ENCODE measurements at regions not wholly inside any gene's neighbourhood (a gene's known extent, or its start where the extent isn't known, plus 50 kb on each side); places are given as distances from the start of the nearest gene placed in this dataset.
"Not testable (repeated sequence)": the region's sequence is repeated elsewhere in the genome, so short reads cannot be mapped to it uniquely, and the experiment has no call there.

- DNase-seq (ENCODE audit: low spot score): no peak
Measured at GRCh38 chr9:82116556-82116955, 128.0 kb downstream of the SPATA31D1 start.

DNA sequence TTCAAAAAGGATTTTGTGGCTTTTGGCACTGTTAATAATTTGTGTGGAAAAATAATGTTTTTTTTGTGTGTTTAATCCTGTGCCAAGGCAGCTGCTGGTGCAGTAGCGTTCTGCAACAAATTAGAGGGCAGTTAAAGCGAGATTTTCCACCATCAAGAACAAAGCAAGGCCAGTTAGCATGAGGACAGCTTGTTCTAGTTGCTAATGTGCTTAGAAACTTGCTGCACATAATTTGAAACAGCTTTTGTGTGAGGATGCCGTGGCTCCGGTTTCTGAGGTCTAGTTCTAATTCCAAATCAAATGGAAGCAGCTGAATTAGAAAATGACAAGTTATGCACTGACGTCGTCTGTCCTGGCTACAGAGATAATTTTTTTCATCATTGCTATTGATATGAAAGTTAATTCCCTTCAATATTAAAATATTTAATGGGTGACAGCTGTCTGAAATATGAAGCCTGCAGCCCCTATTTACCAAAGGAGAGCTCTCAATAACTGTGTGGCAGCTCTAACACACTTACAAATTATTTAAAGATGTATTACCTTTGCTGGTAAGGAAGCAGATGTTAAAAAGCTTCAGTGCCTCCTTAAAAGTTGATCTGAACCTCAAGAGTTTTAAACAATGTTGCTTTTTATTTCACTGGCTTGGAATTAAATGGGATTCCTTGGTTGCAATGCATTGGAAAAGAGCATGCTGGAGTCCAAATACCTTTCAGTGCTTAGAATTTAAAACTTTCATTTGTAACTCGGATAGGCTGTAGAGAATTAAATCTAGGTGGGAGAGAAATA lies 128.6 kb downstream of the SPATA31D1 start:
- DNase-seq (ENCODE audit: low spot score): no peak

DNA sequence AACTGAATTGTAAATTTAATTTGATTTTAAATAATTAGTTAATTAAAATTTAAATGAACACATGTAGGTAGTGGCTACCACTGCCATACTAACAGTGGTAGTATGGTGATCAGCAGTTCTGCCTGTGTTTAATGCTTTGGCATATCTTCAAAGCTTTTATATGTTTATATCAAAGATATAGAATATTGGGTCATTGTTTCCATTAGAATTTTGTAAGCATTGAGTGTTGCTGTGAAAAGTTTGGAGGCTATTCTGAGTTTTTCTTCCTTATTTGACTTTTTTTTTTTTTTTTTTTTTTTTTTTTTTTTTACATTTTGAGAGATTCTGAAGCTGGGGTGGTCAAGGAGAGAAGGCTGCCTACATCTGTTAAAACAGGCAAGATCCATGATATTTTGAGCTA lies 134.2 kb downstream of the SPATA31D1 start:
- DNase-seq (ENCODE audit: low spot score): no peak

GRCh38 chr9:82124090-82124489 lies 135.5 kb downstream of the SPATA31D1 start:
- DNase-seq (ENCODE audit: low spot score): no peak

GRCh38 chr9:82126256-82126655 lies 137.7 kb downstream of the SPATA31D1 start:
- DNase-seq (ENCODE audit: low spot score): no peak

DNA sequence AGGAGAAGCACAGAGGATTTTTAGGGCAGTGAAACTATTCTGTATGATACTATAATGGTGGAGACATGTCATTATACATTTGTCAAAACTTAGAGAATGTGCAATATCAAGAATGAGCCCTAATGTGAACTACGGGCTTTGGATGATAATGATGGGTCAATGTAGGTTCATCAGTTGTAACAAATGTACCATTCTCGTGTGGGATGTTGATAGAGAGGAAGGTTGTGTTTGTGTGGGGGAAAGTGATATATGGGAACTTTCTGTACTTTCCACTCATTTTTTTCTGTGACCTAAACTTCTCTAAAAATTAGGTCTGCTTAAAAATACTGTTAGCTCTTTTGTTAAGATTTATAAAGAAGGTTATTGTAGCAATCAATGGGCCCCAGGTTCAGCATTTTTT lies 138.9 kb downstream of the SPATA31D1 start:
- DNase-seq (ENCODE audit: low spot score): no peak

DNA sequence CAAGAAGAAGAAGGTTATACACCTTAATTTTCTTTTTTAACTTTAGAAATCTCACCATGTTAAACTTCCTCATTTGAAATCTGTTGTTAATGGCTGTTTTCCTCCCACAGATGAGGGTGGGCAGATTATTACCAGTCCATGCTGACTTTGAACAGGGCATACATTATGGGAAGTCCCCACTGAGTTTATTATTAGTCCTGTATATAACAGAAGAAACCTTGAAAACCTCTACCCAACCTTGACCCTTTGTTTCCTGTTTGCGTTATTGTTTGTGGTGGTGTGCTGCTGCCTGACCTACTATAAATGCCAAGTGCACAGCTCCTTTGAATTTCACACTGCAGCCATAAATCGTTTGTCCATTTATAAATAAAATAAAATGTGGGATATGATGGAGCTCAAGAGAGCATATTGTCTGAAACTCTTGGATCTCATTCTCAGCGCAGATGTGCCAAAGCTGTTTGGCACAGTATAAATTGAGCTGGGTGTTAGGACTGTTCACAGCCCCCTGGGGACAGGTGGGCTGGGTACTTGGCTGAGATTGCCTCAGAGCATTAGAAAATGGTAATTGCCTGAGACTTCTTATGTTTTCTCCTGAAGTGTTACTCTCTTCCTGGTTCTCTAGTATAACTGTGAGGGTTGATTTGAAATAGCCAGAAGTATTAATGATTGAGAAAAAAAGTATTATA lies 139.6 kb downstream of the SPATA31D1 start:
- no peak for DNase-seq (ENCODE audit: low spot score)

DNA sequence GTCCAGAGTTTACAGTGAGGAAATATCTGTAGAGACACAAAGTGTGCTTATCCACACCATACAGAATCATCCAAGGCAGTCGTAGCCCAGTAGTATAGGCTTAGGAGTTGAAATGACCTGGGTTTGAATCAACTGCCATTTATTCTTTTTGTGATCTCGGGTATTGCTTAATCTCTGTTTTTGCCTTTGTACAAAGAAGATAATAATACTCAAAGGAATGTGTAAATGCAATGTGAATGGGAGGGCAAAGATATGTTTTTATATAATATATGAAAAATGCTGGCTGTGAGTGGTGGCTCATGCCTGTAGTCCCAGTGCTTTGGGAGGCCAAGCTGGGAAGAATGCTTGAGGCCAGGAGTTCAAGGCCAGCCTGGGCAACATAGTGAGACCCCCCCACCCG lies 141.1 kb downstream of the SPATA31D1 start:
- DNase-seq (ENCODE audit: low spot score): no peak

GRCh38 chr9:82130331-82131042 lies 141.9 kb downstream of the SPATA31D1 start:
- DNase-seq (ENCODE audit: low spot score): no peak

DNA sequence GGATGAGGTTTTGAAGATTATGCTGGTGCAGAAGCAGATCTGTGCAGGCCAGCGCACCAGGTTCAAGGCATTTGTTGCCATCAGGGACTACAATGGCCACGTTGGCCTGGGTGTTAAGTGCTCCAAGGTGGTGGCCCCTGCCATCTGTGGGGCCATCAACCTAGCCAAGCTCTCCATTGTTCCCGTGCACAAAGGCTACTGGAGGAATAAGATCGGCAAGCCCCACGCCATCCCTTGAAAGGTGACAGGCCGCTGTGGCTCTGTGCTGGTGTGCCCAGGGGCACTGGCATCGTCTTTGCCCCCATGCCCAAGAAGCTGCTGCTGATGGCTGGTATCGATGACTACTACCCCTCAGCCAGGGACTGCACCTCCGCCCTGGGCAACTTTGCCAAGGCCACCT lies 142.5 kb downstream of the SPATA31D1 start:
- no peak for DNase-seq (ENCODE audit: low spot score)

DNA sequence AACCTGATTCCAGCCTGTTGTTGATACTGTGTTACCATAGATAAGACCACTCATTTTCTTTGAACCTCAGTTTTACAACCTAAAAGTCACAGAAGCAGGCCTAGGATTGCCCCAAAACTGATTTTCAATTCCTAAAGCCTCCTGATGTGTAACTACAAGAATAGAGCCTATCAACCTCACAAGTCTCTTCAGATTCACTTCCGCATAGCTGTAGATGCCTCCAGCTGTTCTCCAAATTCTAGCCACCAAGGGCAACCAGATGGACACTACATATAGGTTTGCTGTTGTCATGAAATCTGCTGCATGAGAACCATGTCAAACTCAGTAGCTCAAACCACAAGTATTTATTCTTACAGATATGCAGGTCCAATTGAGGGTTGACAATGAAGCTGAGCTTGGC lies 143.5 kb downstream of the SPATA31D1 start:
- no peak for DNase-seq (ENCODE audit: low spot score)

- DNase-seq (ENCODE audit: low spot score): no peak
Measured at GRCh38 chr9:82134010-82134409, 145.4 kb downstream of the SPATA31D1 start.

DNA sequence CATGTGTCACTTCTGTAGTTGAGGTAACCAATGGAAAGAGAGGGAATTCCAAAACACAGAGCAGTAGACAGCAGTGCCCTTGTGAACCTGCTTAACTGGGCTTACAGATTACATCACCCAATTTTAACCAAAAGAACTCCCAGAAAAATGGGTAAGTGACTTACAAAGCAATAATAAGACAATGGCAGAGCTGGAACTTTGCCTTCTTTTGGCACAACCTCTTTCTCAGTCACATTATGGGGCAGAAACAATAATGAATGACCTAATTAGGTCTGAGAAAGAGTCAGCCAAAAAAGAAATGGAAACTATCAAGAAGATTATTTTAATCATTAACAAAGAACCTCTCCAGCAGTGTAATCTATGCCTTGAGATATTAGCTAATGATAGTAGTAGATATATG lies 146.5 kb downstream of the SPATA31D1 start:
- DNase-seq (ENCODE audit: low spot score): no peak

DNA sequence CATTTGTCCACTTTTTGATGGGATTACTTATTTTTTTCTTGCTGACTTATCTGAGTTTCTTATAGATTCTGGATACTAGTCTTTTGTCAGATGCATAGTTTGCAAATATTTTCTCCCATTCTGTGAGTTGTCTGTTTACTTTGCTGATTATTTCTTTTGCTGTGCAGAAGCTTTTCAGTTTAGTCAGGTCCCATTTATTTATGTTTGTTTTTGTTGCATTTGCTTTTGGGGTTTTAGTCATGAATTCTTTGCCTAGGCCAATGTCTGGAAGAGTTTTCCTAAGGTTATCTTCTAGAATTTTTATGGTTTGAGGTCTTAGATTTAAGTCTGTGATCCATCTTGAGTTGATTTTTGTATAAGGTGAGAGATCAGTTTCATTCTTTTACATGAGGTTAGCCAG lies 149.5 kb downstream of the SPATA31D1 start:
- DNase-seq (ENCODE audit: low spot score): not testable (repeated sequence)

DNA sequence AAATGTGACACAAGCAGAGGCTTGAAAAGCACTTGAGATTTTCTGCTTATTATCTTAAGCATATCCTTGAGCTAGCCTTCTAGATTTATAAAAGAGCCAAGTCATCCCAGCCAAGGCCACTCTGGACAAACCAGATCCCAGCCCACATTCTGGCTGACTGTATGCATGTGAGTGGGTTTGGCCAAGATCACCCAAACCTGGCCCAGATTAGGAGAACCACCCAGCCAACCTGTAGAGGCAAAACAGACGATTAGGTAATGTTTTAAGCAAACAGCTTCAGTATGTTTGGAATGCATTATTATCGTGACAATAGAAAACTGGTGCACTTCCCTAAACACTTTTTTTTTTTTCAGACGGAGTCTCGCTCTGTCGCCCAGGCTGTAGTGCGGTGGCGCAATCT lies 151.9 kb downstream of the SPATA31D1 start:
- no peak for DNase-seq (ENCODE audit: low spot score)

- DNase-seq (ENCODE audit: low spot score): no peak
Measured at GRCh38 chr9:82144803-82145202, 156.2 kb downstream of the SPATA31D1 start.

DNA sequence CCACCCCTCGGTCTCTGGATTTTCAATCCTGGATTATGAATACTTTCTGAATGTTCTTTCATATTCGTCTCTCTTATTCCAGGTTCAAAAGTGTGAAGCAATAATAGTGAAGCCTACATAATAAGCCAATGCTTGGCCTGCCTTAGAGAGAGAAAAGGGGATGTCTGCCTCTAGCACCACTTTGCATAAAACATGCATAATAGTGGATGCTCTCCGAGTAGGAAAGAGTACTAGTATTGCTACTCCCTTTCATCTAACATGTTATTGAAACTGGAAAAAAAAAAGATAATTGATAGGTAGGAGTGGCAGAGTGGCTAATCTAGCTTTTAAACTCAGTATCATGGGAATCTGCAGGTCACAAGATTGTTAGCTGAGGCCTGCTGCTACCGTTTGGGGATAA lies 158.1 kb downstream of the SPATA31D1 start:
- DNase-seq (ENCODE audit: low spot score): no peak

DNA sequence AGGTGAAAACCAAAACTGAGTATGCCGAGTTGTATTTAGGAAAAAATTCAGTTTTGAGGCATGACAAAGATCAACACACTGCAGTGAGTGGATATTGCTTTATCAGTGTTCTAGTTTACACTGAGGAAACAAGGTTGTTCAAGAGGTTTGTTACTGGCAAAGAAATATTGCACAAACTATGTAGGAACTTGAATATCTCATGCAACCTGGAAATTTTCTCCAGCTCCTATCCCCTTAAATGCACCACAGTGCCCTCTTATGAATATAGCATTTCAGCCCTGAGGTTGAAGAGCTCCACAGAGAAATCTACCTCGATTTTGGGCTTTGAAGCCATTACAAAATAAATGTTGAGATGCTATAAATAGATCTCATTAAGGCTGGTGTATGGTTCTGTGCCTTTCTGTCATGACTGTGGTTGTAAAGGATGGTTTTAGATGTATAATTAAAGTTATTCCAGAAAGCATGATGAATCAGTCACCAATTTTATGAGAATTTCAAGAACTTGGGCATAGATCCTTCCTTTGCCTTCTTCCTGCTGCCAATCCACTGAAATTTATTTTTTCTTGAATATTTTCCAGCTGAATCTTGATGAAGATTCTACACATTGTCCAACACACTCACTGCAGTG lies 159.3 kb downstream of the SPATA31D1 start:
- no peak for DNase-seq (ENCODE audit: low spot score)

DNA sequence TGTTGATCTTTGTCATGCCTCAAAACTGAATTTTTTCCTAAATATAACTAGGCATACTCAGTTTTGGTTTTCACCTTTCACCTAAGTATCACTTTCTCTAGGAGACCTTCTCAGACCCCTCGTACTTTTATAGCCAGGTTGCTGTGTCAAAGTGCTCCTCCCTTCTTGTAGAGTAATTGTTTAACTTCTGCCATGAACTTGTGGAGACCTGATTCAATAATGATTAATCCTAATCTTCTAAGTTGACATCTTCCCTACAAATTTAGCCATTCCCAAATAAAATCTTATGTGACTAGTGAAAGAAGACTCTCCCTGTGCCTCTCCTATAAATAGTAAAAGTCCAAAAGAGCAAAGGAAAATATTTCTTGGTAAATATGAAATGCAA lies 159.8 kb downstream of the SPATA31D1 start:
- no peak for DNase-seq (ENCODE audit: low spot score)

DNA sequence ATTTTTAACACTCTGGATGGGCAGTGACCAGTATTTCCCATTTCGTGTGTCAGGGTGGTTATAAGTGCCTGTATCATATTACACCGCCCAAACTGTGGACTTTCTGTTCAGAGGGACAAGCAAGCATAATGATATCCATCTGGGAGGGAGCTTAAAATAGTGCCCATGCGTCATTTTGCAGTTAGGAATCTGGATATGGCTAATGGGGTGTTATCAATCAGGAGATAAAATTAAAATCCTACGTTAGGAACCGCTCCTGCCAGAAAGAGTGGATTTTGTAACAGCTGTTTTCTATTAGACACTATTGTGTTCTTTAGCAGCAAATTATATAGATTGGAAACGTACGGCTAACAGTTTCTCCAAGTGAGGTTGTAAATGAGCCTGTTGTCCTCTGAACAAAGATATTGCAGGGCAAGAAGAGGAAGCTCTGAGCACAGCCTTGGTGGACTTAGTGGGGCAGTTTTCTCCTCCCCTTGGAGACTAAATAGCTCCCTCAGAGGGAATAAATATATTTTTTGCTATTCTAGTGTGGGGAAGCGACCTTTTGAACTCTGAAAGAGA lies 160.4 kb downstream of the SPATA31D1 start:
- DNase-seq (ENCODE audit: low spot score): no peak

DNA sequence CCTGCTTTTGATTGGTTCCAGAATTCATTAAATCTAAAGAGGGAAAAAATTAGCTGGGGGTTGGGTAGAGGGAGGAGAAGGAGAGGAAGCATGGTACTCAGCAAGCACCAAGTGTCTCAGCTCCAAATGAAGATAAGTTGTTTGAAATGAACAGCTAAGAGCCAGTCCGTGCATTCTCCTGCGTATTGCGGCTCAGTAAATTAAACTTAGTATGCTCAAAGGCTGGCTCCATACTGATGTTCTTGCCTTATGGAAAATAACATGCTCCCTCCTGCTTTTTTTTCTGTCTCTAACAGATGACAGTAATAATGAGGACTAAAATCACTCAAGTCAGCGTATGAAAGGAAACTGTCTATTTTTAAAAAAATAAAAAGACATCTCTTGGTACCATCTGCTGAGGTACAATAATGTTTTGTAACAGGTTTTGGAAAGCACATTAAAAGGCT lies 161.0 kb downstream of the SPATA31D1 start:
- DNase-seq (ENCODE audit: low spot score): no peak

DNA sequence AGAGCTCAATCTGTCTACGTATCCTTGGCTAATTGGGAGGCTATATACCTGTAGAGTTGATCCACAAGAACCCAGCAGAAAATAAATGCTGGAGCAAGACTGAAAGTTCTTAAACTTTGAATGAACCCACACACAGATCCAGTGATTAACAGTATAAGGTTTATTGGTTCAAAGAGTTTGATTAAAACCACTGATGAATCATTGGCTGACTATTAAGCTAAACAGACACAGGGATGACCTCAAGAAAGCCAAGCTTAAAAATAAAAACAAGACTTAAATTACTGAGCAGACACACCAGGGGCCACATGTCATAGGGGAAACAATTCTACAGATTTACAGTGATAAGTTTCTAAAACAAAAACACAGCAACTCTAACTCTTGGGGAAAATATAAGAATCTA lies 163.6 kb downstream of the SPATA31D1 start:
- no peak for DNase-seq (ENCODE audit: low spot score)

Data from CD4-positive, alpha-beta T cell treated with Interleukin-15 for 4 hours (primary cell).